ENCODE measurements at regions not wholly inside any gene's neighbourhood (a gene's known extent, or its start where the extent isn't known, plus 50 kb on each side); places are given as distances from the start of the nearest gene placed in this dataset.

- TF ChIP-seq CTCF (IDR thresholded peaks at IDR 0.05) (no peak), POLR2A (IDR thresholded peaks at IDR 0.05; ENCODE audit: low read length) (no peak), MYC (IDR thresholded peaks at IDR 0.05; ENCODE audit: borderline replicate concordance, low read length) (no peak), RNF2 (IDR thresholded peaks at IDR 0.05; ENCODE audit: borderline replicate concordance, low read depth) (no peak), BHLHE40 (IDR thresholded peaks at IDR 0.05; ENCODE audit: low read depth, low read length) (no peak)
- TF ChIP-seq, protein P1, sequence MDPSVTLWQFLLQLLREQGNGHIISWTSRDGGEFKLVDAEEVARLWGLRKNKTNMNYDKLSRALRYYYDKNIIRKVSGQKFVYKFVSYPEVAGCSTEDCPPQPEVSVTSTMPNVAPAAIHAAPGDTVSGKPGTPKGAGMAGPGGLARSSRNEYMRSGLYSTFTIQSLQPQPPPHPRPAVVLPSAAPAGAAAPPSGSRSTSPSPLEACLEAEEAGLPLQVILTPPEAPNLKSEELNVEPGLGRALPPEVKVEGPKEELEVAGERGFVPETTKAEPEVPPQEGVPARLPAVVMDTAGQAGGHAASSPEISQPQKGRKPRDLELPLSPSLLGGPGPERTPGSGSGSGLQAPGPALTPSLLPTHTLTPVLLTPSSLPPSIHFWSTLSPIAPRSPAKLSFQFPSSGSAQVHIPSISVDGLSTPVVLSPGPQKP (IDR thresholded peaks at IDR 0.05; ENCODE audit: low read depth, low read length): no peak
Measured at GRCh38 chr14:49966971-49967630, 74.2 kb downstream of the ARF6 start.

Measured in A549 (cell line).